ENCODE measurements at regions not wholly inside any gene's neighbourhood (a gene's known extent, or its start where the extent isn't known, plus 50 kb on each side); places are given as distances from the start of the nearest gene placed in this dataset.

- Histone ChIP-seq H3K79me2 (ENCODE audit: control insufficient read depth, insufficient read depth, low read length) (no peaks in the 10 kb centered on the region), H3K4me2 (ENCODE audit: control insufficient read depth, insufficient read depth) (no peak overlapping the region), H4K20me1 (ENCODE audit: control insufficient read depth, insufficient read depth) (no peaks in the 10 kb centered on the region), H3K4me3 (no peak overlapping the region), H3K9me3 (replicated peaks; ENCODE audit: control insufficient read depth, insufficient read depth, low read length) (no peaks in the 10 kb centered on the region), H3K9ac (ENCODE audit: control insufficient read depth, insufficient read depth, low read length) (no peak overlapping the region), H2AFZ (ENCODE audit: control insufficient read depth, low read depth, low read length) (no peak overlapping the region), H3K27ac (ENCODE audit: control insufficient read depth, insufficient read depth) (no peak overlapping the region), H3K36me3 (ENCODE audit: control insufficient read depth in 2 of 2, insufficient read depth in 2 of 2, low read length in 1 of 2) (no peaks in the 10 kb centered on the region), H3K27me3 (replicated peaks in 1 of 2; ENCODE audit: control insufficient read depth in 2 of 2, insufficient read depth in 2 of 2, low read length in 1 of 2) (peaks cover 0 to 2% of the 10 kb centered on the region in 2 experiments; a peak in 2 of 4 replicates), H3K4me1 (ENCODE audit: control insufficient read depth, insufficient read depth, low read length) (peaks cover 15% of the 10 kb centered on the region)
- intact Hi-C loops (cut with micrococcal nuclease; ENCODE audit: unreplicated experiment) (no loop called here), in situ Hi-C loops (cut with MboI) (no loop called here)
- DNase-seq (ENCODE audit: low read depth, low spot score) (no peak), ATAC-seq (no peak), FAIRE-seq (no peak)
- TF ChIP-seq EGR1 (IDR thresholded peaks at IDR 0.05; ENCODE audit: borderline replicate concordance in 1 of 2, low read depth in 2 of 2, low read length in 2 of 2) (no peak), PML (IDR thresholded peaks at IDR 0.05; ENCODE audit: low read length) (no peak), CEBPZ (IDR thresholded peaks at IDR 0.05; ENCODE audit: low read depth, low read length) (no peak), POLR2AphosphoS5 (IDR thresholded peaks at IDR 0.05; ENCODE audit: low read length) (no peak), CBX5 (IDR thresholded peaks at IDR 0.05; ENCODE audit: low read depth) (no peak), SMAD5 (IDR thresholded peaks at IDR 0.05; ENCODE audit: low read depth) (no peak), USF2 (IDR thresholded peaks at IDR 0.05; ENCODE audit: borderline replicate concordance, low read depth, low read length) (no peak), RELA (IDR thresholded peaks at IDR 0.05; ENCODE audit: borderline replicate concordance, partially characterized antibody) (no peak), IRF4 (IDR thresholded peaks at IDR 0.05; ENCODE audit: low read depth, low read length) (no peak), DPF2 (IDR thresholded peaks at IDR 0.05) (no peak), SPI1 (IDR thresholded peaks at IDR 0.05; ENCODE audit: borderline replicate concordance, insufficient read depth, low read depth, low read length) (no peak)
- SMC1A ChIA-PET (ENCODE audit: uncharacterized antibody, unreplicated experiment), result no interaction called here
- CTCF ChIA-PET, result no interaction called here
- no TSS peak for BruUV-seq (replicated peaks)
- POLR2A ChIA-PET, result no interaction called here
- WGBS (ENCODE audit: insufficient coverage, insufficient replicate concordance, low lambda C conversion rate, missing lambda C conversion rate), result 71% methylated on average over 5 of the region's 5 CpGs
- RAD21 ChIA-PET (ENCODE audit: unreplicated experiment), result no interaction called here
Observed at GRCh38 chr2:39528701-39529100, 91.6 kb upstream of the MAP4K3 start.
